ENCODE measurements at regions not wholly inside any gene's neighbourhood (a gene's known extent, or its start where the extent isn't known, plus 50 kb on each side); places are given as distances from the start of the nearest gene placed in this dataset.

DNA sequence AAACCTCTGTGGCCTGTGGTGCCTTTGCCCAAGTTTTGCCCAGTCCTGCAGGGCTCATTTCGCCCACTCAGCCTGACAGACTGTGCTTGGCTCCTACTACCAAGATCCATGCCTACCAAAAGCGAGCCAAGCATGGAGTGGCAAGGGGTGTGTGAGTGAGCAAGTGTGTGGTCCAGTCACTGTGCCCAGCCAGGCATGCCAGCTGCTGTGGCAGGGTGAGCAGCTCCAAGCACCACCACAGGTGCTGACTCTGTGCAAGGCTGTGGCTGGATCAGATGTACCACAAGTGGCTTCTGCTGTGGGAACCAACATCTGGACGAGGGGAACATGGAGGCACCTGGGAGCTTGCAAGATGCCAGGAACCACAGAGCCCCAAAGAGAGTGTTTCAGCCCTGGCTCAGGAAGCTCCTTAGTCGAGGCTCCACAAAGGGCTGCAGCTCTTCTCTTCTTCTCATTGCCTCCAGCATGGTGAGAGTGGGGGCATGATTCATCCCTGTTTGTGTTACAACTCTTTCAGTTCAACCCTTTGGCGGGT, 1564.2 kb upstream of the MIR17HG start:
- no peak overlapping the region for H3K4me3 ChIP-seq (ENCODE audit: low read depth, low read length)
- TF ChIP-seq, protein P1, sequence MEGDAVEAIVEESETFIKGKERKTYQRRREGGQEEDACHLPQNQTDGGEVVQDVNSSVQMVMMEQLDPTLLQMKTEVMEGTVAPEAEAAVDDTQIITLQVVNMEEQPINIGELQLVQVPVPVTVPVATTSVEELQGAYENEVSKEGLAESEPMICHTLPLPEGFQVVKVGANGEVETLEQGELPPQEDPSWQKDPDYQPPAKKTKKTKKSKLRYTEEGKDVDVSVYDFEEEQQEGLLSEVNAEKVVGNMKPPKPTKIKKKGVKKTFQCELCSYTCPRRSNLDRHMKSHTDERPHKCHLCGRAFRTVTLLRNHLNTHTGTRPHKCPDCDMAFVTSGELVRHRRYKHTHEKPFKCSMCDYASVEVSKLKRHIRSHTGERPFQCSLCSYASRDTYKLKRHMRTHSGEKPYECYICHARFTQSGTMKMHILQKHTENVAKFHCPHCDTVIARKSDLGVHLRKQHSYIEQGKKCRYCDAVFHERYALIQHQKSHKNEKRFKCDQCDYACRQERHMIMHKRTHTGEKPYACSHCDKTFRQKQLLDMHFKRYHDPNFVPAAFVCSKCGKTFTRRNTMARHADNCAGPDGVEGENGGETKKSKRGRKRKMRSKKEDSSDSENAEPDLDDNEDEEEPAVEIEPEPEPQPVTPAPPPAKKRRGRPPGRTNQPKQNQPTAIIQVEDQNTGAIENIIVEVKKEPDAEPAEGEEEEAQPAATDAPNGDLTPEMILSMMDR (conservative IDR thresholded peaks at IDR 0.05; ENCODE audit: low read depth, low read length): no peak
- DNase-seq (ENCODE audit: low read depth): no peak

DNA sequence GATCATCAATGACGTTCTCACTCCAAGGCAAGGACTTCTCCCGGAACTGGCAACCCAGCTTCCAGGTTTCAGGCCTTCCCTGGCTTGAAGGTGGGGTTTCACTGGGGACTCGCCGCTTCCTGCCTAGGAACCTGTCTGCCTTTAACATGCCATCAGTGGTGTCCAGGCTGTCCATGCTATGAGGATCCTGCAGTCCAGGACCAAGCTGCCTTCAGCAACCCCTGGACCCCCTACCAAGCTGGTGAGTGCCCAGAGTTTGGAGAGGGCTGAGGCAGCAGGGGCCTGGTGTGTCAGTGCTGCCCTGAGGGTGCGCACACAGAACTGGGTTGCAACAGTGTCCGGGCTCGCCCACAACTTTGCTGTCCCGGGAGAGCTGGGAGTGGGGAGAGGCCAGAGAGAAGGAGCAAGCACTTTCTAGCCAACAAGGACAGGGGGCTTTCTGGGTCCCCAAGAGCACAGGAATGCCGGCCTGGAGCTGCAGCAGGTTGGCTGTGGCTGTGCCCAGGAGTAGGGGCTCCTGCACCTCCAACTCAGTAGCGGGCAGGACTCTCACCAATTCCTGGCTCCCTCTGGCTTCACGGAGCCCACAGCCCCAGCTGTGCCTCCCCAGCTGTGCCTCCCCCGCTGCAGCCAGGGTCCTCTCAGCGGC, 1563.2 kb upstream of the MIR17HG start:
- TF ChIP-seq, protein P1 (conservative IDR thresholded peaks at IDR 0.05; ENCODE audit: low read depth, low read length): no peak
- no peak for DNase-seq (ENCODE audit: low read depth)

DNA sequence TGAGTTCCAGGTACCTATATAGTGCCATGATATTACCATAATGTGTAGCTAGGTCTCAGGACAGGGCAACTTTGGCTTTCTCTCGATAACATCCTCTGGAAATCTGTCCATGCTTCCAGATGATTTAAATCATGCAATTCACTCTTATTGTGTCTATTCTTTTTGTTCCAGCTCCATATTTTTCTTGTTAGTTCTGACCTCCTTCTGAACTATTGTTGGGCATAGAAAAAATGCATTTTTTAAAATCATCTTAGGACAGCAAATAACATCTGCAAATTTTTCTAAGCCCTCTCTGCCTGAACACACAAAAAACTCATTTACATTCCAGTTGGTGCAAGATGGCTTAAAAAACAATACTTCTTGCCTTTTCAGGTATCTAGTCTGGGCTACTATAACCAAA, 1561.0 kb upstream of the MIR17HG start:
- TF ChIP-seq, protein P1 (conservative IDR thresholded peaks at IDR 0.05; ENCODE audit: low read depth, low read length): no peak
- no peak overlapping the region for H3K4me3 ChIP-seq (ENCODE audit: low read depth, low read length)
- no peak for DNase-seq (ENCODE audit: low read depth)

More for the DNA sequence above, 1563.2 kb upstream of the MIR17HG start:
- no peak overlapping the region for H3K4me3 ChIP-seq (ENCODE audit: low read depth, low read length)

DNA sequence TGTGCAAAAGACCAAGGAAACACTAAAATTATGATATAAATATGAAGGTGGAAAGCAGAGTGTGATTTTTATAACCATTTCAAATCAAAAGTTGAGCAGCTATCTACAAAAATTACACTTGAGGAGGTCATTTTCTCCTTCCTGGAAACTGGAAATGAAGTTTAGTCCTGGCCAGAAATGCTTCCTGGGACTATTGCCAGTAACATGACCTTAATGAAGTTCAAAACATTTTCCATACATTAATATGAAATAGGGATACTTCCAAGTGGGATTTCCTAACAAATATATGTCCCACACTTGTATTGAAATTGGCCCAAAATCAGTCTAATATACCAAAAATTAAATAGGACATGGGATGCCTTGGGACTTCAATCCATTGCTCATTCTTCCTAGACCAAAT, 1556.8 kb upstream of the MIR17HG start:
- DNase-seq (ENCODE audit: low read depth): no peak
- H3K4me3 ChIP-seq (ENCODE audit: low read depth, low read length): no peak overlapping the region
- TF ChIP-seq, protein P1 (conservative IDR thresholded peaks at IDR 0.05; ENCODE audit: low read depth, low read length): no peak

DNA sequence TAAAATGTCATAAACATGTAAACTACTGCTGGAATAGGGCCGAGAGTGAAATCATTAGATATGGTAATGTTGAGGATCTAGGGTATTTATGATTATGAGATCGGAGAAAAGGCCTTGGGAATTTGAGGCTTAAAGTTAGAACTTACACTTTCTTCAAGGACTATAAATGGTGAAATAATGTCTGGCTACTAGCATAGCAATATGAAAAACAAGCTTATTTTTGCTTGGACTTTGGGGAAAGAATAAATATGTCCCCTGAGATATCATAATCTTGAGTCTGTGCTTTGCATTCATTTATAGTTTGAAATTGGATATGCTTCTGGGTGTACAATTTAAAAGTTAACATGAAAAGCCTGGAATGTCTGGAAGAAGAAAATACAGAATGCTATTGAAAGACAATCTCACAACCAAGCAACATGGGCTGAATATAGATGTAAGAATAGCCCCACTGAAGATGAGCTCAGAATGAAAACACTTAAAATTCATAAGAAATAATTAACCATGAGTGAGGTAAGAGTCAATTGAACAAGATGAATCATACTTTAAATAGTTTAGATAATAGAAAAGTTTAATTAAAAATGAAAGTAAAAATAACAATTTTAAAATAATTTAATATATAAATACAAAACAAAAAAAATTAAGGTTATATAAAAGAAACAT, 1555.4 kb upstream of the MIR17HG start:
- TF ChIP-seq, protein P1 (conservative IDR thresholded peaks at IDR 0.05; ENCODE audit: low read depth, low read length): no peak
- H3K4me3 ChIP-seq (ENCODE audit: low read depth, low read length): no peak overlapping the region
- no peak for DNase-seq (ENCODE audit: low read depth)

DNA sequence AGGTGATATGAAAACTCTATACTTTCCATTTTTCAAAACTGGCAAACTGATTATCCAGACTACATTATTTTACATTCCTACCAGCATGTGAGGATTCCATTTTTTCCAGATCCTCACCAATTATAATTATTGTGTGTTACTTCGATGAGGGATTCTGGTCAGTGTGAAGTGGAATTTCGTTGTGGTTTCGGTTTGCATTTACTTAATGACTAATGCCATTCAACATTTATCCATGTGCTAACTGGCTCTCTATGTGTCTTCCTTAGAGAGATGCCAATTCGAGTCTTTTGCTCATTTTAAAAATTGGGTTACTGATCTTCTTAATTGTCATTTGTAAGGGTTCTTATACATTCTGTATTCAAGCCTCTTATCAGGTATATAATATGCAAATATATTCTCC, 1551.3 kb upstream of the MIR17HG start:
- TF ChIP-seq, protein P1 (conservative IDR thresholded peaks at IDR 0.05; ENCODE audit: low read depth, low read length): no peak
- no peak for DNase-seq (ENCODE audit: low read depth)
- H3K4me3 ChIP-seq (ENCODE audit: low read depth, low read length): no peak overlapping the region

Measured in epithelial cell of proximal tubule (primary cell).